Memory B cell (primary cell): ENCODE measurements at regions not wholly inside any gene's neighbourhood (a gene's known extent, or its start where the extent isn't known, plus 50 kb on each side); places are given as distances from the start of the nearest gene placed in this dataset.
A peak's percentile ranks its signal among the peaks of the same experiment; 100 is the strongest.

ENCODE experiments used
- ATAC-seq: fragments of 150-1000 bp; cut with Tn5 transposase; 2 replicates; pipeline ENCODE4 v1.10.0; 2021; ENCODE audit warnings: low read depth, mild to moderate bottlenecking, moderate library complexity
- DNase-seq, 2 donors: peaks; one replicate each; pipeline ENCODE4 v3.0.0; 2022; ENCODE audit warnings: low spot score in 2 of 2
- H3K27ac Mint-ChIP-seq: one replicate; pipeline ENCODE4 v1.8.0; 2022; ENCODE audit warnings: mild to moderate bottlenecking, moderate library complexity, mixed read lengths
- H3K27me3 Mint-ChIP-seq: one replicate; pipeline ENCODE4 v1.8.0; 2022; ENCODE audit warnings: mixed read lengths
- H3K36me3 Mint-ChIP-seq: one replicate; pipeline ENCODE4 v1.8.0; 2022; ENCODE audit warnings: mild to moderate bottlenecking, mixed read lengths
- H3K4me1 Mint-ChIP-seq: one replicate; pipeline ENCODE4 v1.8.0; 2022; ENCODE audit warnings: mixed read lengths
- H3K4me3 Mint-ChIP-seq: one replicate; pipeline ENCODE4 v1.8.0; 2022; ENCODE audit warnings: mild to moderate bottlenecking, moderate library complexity, mixed read lengths
- H3K9me3 Mint-ChIP-seq: one replicate; pipeline ENCODE4 v1.8.0; 2022; ENCODE audit warnings: mixed read lengths

DNA sequence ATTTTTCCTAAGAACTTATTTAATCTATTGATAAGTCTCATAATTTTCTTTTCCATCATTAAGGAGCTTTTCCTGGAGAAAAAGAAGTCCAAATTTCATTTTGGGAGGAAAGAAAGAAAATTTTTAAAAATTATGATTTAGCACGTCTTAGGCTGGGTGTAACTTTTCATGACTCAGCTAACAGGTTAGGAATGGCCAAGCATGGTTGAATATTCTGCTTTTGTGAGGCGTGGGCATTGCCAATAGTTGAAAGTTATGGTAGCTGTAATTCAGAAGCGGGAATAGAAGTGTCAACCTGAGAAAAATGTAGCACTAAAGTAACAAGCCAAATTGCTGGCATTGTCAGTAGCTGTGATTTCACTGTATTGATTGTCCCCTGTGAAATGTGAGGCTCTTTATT is 77.2 kb upstream of the ARID1B start:
- ATAC-seq (no peak), DNase-seq (no peak)
- Mint-ChIP-seq H3K4me1 (peaks cover 44% of the 10 kb centered on the region), H3K36me3 (no peaks in the 10 kb centered on the region), H3K9me3 (no peaks in the 10 kb centered on the region), H3K4me3 (no peak overlapping the region), H3K27ac (no peak overlapping the region), H3K27me3 (no peaks in the 10 kb centered on the region)

DNA sequence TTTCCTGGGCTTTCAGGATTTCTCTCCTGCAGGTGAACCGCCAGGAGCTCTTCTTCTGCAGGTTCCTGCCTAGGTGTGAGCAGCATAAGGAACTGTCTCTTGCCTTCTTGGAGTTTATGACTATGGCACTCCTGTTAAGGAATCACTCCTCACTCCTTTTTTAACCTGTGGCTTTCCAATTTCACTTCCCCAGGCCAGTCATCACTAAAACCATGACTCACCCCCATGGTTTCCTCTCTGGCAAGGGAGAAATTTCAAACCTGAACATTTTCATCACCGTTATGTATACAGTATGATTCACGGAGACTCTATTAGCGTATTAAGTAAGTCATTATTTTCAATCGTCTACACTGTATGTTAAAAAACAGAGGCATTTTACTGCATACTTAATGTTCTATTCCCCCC is 78.2 kb upstream of the ARID1B start:
- peaks cover 47% of the 10 kb centered on the region for H3K4me1 Mint-ChIP-seq
- H3K27me3 Mint-ChIP-seq = no peaks in the 10 kb centered on the region
- H3K4me3 Mint-ChIP-seq = peak overlapping the region; percentile 80
- H3K27ac Mint-ChIP-seq = peak overlapping the region; percentile 89
- ATAC-seq = no peak
- DNase-seq = no peak
- H3K9me3 Mint-ChIP-seq = no peaks in the 10 kb centered on the region
- no peaks in the 10 kb centered on the region for H3K36me3 Mint-ChIP-seq

DNA sequence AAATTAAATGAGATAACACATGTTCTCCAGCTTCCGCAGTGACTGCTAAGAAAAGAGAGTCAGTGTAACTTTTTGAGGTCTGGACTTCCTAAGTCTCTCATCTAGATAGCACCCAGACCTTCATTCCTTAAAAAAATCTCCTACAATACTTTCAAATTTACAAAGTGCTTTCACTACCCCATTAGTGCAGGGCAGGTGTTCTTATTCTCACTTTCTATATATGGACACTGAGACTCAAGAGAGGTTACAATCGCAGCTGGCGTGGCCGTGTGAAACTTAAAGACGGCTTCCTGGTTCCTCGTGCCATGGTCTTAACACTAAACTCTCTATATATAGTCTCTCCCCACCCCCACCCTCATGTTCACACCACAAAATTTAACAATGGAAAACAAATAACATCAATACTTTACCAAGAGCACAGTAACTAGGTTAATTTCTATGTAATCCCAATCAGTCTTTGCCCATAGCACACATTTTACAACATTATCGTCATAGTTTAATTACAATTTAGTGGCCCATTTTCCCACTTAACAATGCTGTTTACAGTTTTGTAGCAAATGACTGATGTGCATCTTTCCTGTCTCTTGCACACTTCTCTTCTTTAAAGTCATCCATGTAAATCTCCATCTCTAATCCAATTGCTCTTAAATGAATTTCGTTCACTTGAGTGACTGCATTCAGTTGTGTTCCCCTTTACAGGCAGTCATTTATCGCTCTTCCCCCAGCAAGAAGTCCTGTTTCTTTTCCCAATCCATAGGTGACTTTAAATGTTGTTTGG is 78.8 kb upstream of the ARID1B start:
- Mint-ChIP-seq H3K36me3 (no peaks in the 10 kb centered on the region), H3K27ac (peak overlapping the region; percentile 89), H3K9me3 (no peaks in the 10 kb centered on the region), H3K4me1 (peaks cover 47% of the 10 kb centered on the region), H3K27me3 (no peaks in the 10 kb centered on the region), H3K4me3 (peak overlapping the region; percentile 80)
- DNase-seq = peak in 1 of 2 donors; percentile 49
- ATAC-seq = peak; percentile 90

DNA sequence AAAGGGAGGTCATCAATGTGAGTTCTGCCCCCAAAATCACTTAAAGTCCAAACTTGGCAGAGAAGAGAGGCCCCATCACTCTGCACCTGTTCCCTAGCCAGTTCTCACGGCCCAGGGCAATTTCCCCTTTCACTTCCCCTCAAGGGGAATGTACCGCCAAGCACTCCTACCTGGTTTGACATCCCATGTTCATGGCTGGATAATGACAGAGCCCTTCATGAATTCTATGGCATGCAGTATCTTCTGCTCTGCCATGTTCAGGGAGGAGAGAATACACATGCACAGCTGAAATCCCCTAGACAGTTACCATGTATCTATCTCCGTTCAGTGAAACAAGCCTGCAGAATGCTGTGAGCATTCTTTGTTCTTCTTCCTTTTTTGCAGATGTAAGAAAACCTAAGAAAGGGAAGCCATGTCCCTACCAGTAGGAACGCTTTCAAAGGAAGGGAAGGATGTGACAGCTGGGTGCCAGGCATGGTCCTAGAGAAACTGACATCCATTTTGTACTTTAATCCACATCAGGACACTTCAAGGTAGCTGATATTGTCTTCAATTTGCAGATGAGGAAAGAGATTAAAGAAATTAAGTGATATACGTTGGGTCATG is 79.8 kb upstream of the ARID1B start:
- H3K36me3 Mint-ChIP-seq = no peaks in the 10 kb centered on the region
- peak overlapping the region; percentile 89 for H3K27ac Mint-ChIP-seq
- DNase-seq (peak in 1 of 2 donors; percentile 22), ATAC-seq (peak; percentile 53)
- H3K4me3 Mint-ChIP-seq = peak overlapping the region; percentile 80
- no peaks in the 10 kb centered on the region for H3K9me3 Mint-ChIP-seq
- peaks cover 46% of the 10 kb centered on the region for H3K4me1 Mint-ChIP-seq
- H3K27me3 Mint-ChIP-seq = no peaks in the 10 kb centered on the region

DNA sequence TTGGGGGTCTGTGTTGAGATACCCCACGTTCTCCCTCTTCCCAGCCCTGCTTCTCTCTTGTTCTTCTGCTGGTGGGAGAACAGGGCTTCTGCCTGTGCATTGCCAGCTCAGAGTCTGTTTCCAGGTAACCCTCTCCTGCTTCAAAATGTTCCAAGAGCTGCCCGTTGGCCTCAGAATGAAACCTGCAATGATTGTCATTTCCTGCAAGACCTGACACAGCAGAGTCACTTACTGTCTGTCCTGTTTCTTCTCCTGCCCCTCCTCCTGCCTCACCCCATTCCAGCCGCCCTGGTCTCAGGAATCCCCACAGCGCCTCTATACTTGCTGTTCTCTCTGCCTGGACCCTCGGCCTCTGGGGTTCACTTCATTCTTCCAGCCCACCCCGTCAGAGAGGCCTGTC is 81.4 kb upstream of the ARID1B start:
- Mint-ChIP-seq H3K36me3 (no peaks in the 10 kb centered on the region), H3K4me1 (peaks cover 49% of the 10 kb centered on the region), H3K27ac (peak overlapping the region; percentile 31), H3K4me3 (no peak overlapping the region), H3K9me3 (no peaks in the 10 kb centered on the region), H3K27me3 (no peaks in the 10 kb centered on the region)
- ATAC-seq (no peak), DNase-seq (no peak)

DNA sequence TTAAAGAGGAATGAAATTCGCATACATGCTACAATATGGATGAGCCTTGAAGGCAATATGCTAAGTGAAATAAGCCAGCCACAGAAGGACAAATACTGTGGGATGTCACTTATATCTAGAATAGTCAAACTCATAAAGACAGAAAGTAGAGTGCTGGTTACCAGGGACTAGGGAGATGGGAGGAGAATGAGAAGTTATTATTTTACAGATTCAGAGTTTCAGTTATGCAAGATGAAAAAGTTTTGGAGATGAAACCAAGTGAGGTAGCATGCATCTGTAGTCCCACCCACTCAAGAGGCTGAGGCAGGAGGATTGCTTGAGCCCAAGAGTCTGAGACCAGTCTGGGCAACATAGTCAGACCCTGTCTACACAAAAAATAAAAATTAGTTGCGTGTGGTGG is 82.5 kb upstream of the ARID1B start:
- Mint-ChIP-seq H3K27me3 (no peaks in the 10 kb centered on the region), H3K4me1 (peaks cover 59% of the 10 kb centered on the region), H3K27ac (peak overlapping the region; percentile 35), H3K9me3 (no peaks in the 10 kb centered on the region), H3K36me3 (no peaks in the 10 kb centered on the region), H3K4me3 (no peak overlapping the region)
- ATAC-seq (no peak), DNase-seq (no peak)

DNA sequence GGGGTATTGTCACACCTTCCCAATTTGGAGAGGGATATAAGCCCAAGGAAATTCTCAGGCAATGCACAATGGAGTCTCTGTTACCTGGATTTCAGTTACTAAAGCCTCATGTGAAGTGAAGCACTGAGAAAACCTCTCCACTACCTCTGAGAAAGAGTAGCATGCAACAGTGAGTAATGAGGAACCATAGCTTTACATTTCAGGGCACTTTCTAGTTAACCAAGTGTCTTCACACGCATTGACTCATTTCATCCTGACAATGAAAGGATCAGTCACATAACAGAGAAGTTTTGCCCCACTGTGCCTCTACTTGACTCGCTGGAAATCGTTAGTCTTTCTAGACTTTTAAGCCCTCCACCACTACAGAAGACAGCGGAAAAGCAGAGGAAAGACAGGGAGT is 86.2 kb upstream of the ARID1B start:
- Mint-ChIP-seq H3K4me3 (no peak overlapping the region), H3K4me1 (peaks cover 49% of the 10 kb centered on the region), H3K9me3 (no peaks in the 10 kb centered on the region), H3K27me3 (no peaks in the 10 kb centered on the region), H3K36me3 (no peaks in the 10 kb centered on the region), H3K27ac (peak overlapping the region; percentile 21)
- DNase-seq = no peak
- ATAC-seq = peak; percentile 16

DNA sequence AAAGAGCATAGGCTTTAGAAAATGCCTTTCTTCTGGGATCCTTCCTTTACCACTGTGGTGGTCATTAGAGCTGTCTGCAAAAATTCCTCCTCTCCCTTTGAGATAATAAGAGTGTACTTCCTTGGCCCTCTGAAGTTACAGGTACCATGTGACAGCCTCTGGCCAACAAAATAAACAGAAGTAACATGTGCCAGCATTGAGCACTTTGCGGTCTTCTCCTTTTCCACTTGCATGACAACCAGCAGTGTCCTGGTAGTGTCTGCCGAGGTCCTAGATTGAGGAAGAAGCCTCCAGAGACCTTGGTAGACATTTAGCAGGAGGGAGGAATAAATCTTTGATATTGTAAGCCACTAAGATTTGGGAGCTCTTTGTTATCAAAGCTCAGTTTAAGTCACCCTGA is 87.5 kb upstream of the ARID1B start:
- no peak overlapping the region for H3K4me3 Mint-ChIP-seq
- no peaks in the 10 kb centered on the region for H3K27me3 Mint-ChIP-seq
- H3K9me3 Mint-ChIP-seq = no peaks in the 10 kb centered on the region
- H3K36me3 Mint-ChIP-seq = no peaks in the 10 kb centered on the region
- no peak for DNase-seq
- no peak overlapping the region for H3K27ac Mint-ChIP-seq
- no peak for ATAC-seq
- peaks cover 45% of the 10 kb centered on the region for H3K4me1 Mint-ChIP-seq

DNA sequence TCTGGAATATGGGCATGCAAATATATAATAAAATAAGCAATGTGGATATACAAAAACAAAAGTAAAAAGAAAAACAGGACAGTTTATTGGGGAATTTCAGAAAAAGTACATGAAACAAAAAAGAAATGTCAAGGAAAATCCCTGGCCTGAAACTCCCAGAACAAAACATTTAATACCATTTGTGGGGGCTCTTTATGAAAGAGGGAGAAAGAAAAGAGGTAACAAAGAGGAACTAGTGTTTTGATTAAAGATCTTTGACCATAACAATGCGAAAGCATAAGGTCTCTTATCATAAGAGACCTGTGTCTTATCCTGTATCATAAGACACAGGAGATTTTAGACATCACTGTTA is 88.6 kb upstream of the ARID1B start:
- H3K9me3 Mint-ChIP-seq = no peaks in the 10 kb centered on the region
- no peaks in the 10 kb centered on the region for H3K27me3 Mint-ChIP-seq
- peak overlapping the region; percentile 86 for H3K4me3 Mint-ChIP-seq
- H3K4me1 Mint-ChIP-seq = peaks cover 43% of the 10 kb centered on the region
- H3K36me3 Mint-ChIP-seq = no peaks in the 10 kb centered on the region
- DNase-seq (no peak), ATAC-seq (no peak)
- H3K27ac Mint-ChIP-seq = peak overlapping the region; percentile 87

DNA sequence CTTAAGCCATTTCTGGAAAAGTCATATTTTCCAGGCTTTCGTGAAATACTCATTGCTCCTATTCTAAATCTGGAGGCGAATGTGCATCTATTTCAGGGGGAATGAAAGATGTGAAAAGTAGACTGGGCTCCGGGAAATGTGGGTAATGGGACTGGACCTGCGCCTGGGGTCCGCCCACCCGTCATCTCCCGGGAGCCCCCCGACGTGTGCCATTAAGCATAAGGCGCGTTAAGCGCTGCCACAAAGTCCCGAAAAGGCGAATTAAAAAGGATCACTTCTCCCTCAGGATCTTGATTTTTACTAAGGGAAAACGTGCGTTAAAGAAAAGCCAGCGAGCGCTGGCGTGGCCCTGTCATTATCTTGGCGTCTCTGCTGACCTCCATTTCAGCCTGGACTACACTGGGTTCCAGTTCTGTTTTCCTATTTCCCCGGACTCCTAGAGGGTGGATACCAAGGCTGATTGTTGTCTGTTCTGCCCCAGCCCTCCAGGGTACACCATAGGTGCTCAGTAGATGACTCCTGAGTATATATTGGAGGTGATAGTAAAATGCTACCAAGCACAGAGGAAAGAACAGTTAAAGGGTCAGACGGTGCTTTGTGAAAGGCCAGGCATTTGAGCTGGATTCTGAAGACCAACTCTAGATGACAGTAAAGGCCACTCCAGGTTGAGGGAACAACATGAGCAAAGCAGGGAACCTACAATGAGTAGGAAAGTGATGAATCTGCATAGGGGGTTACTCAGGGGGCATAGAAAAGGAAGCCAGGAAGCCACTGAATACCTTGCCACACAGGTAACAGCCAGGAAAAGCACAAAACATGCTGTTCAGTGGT is 89.2 kb upstream of the ARID1B start:
- no peak for ATAC-seq
- no peaks in the 10 kb centered on the region for H3K9me3 Mint-ChIP-seq
- H3K4me3 Mint-ChIP-seq = peak overlapping the region; percentile 86
- peaks cover 43% of the 10 kb centered on the region for H3K4me1 Mint-ChIP-seq
- peak overlapping the region; percentile 87 for H3K27ac Mint-ChIP-seq
- no peaks in the 10 kb centered on the region for H3K36me3 Mint-ChIP-seq
- DNase-seq = no peak
- H3K27me3 Mint-ChIP-seq = no peaks in the 10 kb centered on the region

DNA sequence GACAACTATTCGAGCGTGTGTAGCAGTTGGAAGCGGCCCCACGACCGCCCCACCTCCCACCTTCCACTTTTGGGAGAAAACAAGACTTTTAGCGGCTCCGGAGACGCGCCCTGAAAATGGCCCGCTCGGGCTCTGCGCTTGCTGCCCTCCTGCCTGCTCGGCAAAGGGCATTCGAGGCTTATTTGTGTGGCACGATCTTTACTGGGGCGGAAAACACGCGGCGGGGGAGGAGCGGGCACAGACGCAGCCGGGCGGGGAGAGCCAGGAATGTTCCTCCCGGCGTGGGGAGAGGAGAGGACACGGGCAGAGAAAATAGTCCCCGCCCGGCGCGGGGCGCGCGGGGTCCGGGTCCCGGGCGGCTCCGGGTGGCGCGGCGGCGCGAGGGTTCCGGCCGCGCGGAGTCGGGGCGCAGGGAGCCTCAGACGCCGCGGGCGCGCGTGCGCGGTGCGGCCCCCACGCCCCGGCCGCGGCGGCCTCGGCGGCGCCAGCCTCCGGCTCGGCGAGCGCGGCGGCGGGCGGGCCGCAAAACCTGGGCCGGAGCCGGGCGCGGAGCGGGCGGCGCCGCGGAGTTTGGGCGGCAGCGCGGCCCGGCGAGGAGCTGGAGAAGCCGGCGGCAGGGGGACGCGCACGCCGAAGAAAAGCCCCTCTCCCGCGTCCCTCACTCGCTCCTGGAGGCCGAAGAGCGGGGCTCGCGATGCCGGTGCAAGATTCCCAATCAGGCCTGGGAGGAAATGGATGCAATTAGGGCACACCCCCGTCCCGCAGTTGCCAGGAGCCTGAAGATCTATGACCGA is 90.0 kb upstream of the ARID1B start:
- peak; percentile 76 to 85 for DNase-seq
- Mint-ChIP-seq H3K9me3 (no peaks in the 10 kb centered on the region), H3K4me1 (peaks cover 43% of the 10 kb centered on the region), H3K27me3 (no peaks in the 10 kb centered on the region), H3K27ac (peak overlapping the region; percentile 87), H3K4me3 (peak overlapping the region; percentile 86), H3K36me3 (no peaks in the 10 kb centered on the region)
- ATAC-seq = peak; percentile 88

DNA sequence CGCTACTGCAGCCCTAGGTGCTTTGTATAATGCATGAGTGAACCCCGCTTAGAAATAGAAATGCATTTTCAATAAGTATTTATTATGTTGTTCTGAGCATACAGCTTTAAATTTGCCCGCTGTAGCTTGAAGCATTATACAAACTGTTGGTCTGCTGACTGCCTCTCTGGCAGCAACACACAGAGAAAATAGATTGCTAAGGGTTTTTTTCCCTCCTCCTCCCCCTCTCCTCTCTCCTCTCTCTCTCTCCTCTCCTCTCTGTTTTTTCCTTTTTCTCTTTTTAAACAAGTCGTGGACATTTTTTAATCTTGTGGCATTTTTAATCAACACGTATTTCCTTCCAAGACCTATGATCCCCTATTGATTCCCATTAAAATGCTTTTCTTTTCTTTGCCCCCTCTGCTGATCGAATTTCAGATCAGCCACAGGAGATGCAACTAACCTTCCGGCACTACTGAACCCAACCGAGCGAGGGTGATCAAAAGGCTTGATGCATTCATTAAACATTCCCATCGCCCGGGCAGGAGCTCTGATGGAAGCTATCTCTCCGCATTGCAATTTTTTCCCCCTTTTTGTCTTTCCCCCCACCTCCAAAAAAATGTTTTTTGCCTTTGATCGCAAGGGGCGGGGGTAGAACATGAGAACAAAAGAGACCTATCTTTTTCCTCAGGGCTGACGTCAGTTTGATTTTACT is 90.7 kb upstream of the ARID1B start:
- H3K36me3 Mint-ChIP-seq = no peaks in the 10 kb centered on the region
- H3K27me3 Mint-ChIP-seq = no peaks in the 10 kb centered on the region
- H3K4me1 Mint-ChIP-seq = peaks cover 40% of the 10 kb centered on the region
- ATAC-seq (peak; percentile 43), DNase-seq (peak in 1 of 2 donors; percentile 35)
- no peaks in the 10 kb centered on the region for H3K9me3 Mint-ChIP-seq
- peak overlapping the region; percentile 86 for H3K4me3 Mint-ChIP-seq
- peak overlapping the region; percentile 87 for H3K27ac Mint-ChIP-seq

DNA sequence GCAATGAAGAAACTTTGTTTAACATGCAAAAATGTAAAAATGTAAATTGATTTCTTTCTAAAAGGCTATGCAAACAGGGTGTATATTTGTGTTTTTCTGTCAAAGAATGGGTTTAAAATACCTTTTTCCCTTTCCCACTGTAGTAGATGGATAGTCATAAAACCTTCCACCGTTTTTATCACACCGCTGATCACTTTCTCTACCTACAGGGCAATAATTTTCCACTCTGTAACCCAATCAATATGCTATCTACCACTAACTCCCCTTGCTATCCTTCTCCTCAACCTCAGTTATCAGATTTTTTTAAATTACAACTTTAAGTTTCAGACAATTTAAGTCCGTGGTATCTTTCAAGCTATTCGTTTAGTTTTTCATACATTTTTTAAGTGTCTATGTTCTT is 91.4 kb upstream of the ARID1B start:
- no peak for DNase-seq
- Mint-ChIP-seq H3K9me3 (no peaks in the 10 kb centered on the region), H3K27me3 (no peaks in the 10 kb centered on the region), H3K4me1 (peaks cover 33% of the 10 kb centered on the region), H3K27ac (peak overlapping the region; percentile 87), H3K4me3 (peak overlapping the region; percentile 42), H3K36me3 (no peaks in the 10 kb centered on the region)
- no peak for ATAC-seq
